Naive thymus-derived CD4-positive, alpha-beta T cell (primary cell): ENCODE measurements at regions not wholly inside any gene's neighbourhood (a gene's known extent, or its start where the extent isn't known, plus 50 kb on each side); places are given as distances from the start of the nearest gene placed in this dataset.

Experiments used
- ATAC-seq: fragments of 150-1000 bp; cut with Tn5 transposase; 2 replicates; pipeline ENCODE4 v1.10.0; 2021; ENCODE audit warnings: mild to moderate bottlenecking, moderate library complexity
- CTCF ChIA-PET: fragments of 350-600 bp; sonication (Branson Sonifier 250); formaldehyde crosslinking; loops from one replicate; lab custom pipeline; 2021; ENCODE audit warnings: antibody characterized with exemption; lab: Charles Lee
- POLR2A ChIA-PET: fragments of 350-600 bp; sonication (Branson Sonifier 250); formaldehyde crosslinking; loops from one replicate; lab custom pipeline; 2021; ENCODE audit warnings: antibody characterized with exemption, inconsistent platforms; lab: Charles Lee
- DNase-seq, 9 donors: peaks; one replicate each; pipeline versions ENCODE4 v3.0.0 to v3.0.0-alpha.2; 2020 to 2022; ENCODE audit warnings: mixed read lengths in 1 of 9
- H3K27ac ChIP-seq: one replicate; pipeline ENCODE4 v1.7.0; 2013; ENCODE audit warnings: mild to moderate bottlenecking, low read depth, low read length, moderate library complexity
- H3K27me3 ChIP-seq, 2 donors: one replicate each; pipeline ENCODE4 v1.7.0; 2013; ENCODE audit warnings: low read length in 2 of 2, mild to moderate bottlenecking in 2 of 2, moderate library complexity in 2 of 2; ENCODE audit not compliant: control insufficient read depth in 2 of 2, insufficient read depth in 2 of 2
- H3K36me3 ChIP-seq, 3 experiments: 1 replicate in 2 of 3; 2 replicates in 1 of 3; pipeline ENCODE4 v1.7.0; 2013; ENCODE audit warnings: low read length in 3 of 3, mild to moderate bottlenecking in 3 of 3, moderate library complexity in 1 of 3; ENCODE audit not compliant: insufficient read depth in 3 of 3, control insufficient read depth in 2 of 3
- H3K4me1 ChIP-seq, 2 donors: one replicate each; pipeline ENCODE4 v1.7.0; 2013; ENCODE audit warnings: low read length in 2 of 2, mild to moderate bottlenecking in 2 of 2, moderate library complexity in 1 of 2; ENCODE audit not compliant: control insufficient read depth in 2 of 2, insufficient read depth in 2 of 2
- H3K4me3 ChIP-seq: 2 replicates; pipeline ENCODE4 v1.7.0; 2013; ENCODE audit warnings: mild to moderate bottlenecking, low read length
- H3K9me3 ChIP-seq, 3 experiments: 1 replicate in 2 of 3; 2 replicates in 1 of 3; pipeline ENCODE4 v1.7.0; 2013; ENCODE audit warnings: low read length in 3 of 3; ENCODE audit not compliant: control insufficient read depth in 2 of 3
- H3K27ac Mint-ChIP-seq, 9 donors: one replicate each; pipeline ENCODE4 v1.8.0; 2020 to 2022; ENCODE audit warnings: mixed read lengths in 9 of 9, mild to moderate bottlenecking in 8 of 9, moderate library complexity in 5 of 9, inconsistent platforms in 2 of 9
- H3K27me3 Mint-ChIP-seq, 5 donors: one replicate each; pipeline ENCODE4 v1.8.0; 2021 to 2022; ENCODE audit warnings: mixed read lengths in 5 of 5, mild to moderate bottlenecking in 1 of 5
- H3K36me3 Mint-ChIP-seq, 5 donors: one replicate each; pipeline ENCODE4 v1.8.0; 2020 to 2022; ENCODE audit warnings: mixed read lengths in 5 of 5, mild to moderate bottlenecking in 3 of 5, inconsistent platforms in 1 of 5
- H3K4me1 Mint-ChIP-seq, 7 donors: one replicate each; pipeline ENCODE4 v1.8.0; 2020 to 2022; ENCODE audit warnings: mixed read lengths in 7 of 7, mild to moderate bottlenecking in 3 of 7, inconsistent platforms in 1 of 7
- H3K4me3 Mint-ChIP-seq, 10 donors: one replicate each; pipeline ENCODE4 v1.8.0; 2020 to 2022; ENCODE audit warnings: mild to moderate bottlenecking in 10 of 10, mixed read lengths in 10 of 10, moderate library complexity in 6 of 10, inconsistent platforms in 2 of 10
- H3K9me3 Mint-ChIP-seq, 11 donors: one replicate each; pipeline ENCODE4 v1.8.0; 2020 to 2022; ENCODE audit warnings: mixed read lengths in 11 of 11, mild to moderate bottlenecking in 4 of 11, inconsistent platforms in 1 of 11, moderate library complexity in 1 of 11
- intact Hi-C, 2 donors: fragments of 100-400 bp; cut with micrococcal nuclease; formaldehyde crosslinking; loops; one replicate each; pipeline ENCODE4 v1.15.1; 2023

GRCh38 chr1:68378296-68379084 lies 71.3 kb downstream of the RPE65 start:
- H3K27me3 ChIP-seq = no peaks in the 10 kb centered on the region
- H3K27ac Mint-ChIP-seq = no peak overlapping the region
- POLR2A ChIA-PET = no interaction called here
- no peak overlapping the region for H3K4me3 ChIP-seq
- H3K4me1 Mint-ChIP-seq = no peaks in the 10 kb centered on the region
- CTCF ChIA-PET = no interaction called here
- H3K36me3 ChIP-seq = no peaks in the 10 kb centered on the region
- H3K4me1 ChIP-seq = no peaks in the 10 kb centered on the region
- intact Hi-C loops = no loop called here
- peaks cover 0 to 8% (median 3%) of the 10 kb centered on the region in 11 donors for H3K9me3 Mint-ChIP-seq
- DNase-seq (no peak), ATAC-seq (no peak)
- H3K27me3 Mint-ChIP-seq = peaks cover 0 to 10% (median 0%) of the 10 kb centered on the region in 5 donors
- no peaks in the 10 kb centered on the region for H3K9me3 ChIP-seq
- no peak overlapping the region for H3K27ac ChIP-seq
- H3K36me3 Mint-ChIP-seq = no peaks in the 10 kb centered on the region
- no peak overlapping the region for H3K4me3 Mint-ChIP-seq

- H3K9me3 ChIP-seq = no peaks in the 10 kb centered on the region
- no peak for DNase-seq
- H3K27ac Mint-ChIP-seq = no peak overlapping the region
- no peak overlapping the region for H3K4me3 ChIP-seq
- no peak for ATAC-seq
- no peaks in the 10 kb centered on the region for H3K27me3 ChIP-seq
- no peak overlapping the region for H3K27ac ChIP-seq
- H3K36me3 ChIP-seq = no peaks in the 10 kb centered on the region
- intact Hi-C loops = no loop called here
- no peaks in the 10 kb centered on the region for H3K36me3 Mint-ChIP-seq
- H3K9me3 Mint-ChIP-seq = peaks cover 0 to 8% (median 3%) of the 10 kb centered on the region in 11 donors
- POLR2A ChIA-PET = no interaction called here
- peaks cover 0 to 10% (median 0%) of the 10 kb centered on the region in 5 donors for H3K27me3 Mint-ChIP-seq
- no peaks in the 10 kb centered on the region for H3K4me1 ChIP-seq
- no peaks in the 10 kb centered on the region for H3K4me1 Mint-ChIP-seq
- CTCF ChIA-PET = no interaction called here
- no peak overlapping the region for H3K4me3 Mint-ChIP-seq
Measured at GRCh38 chr1:68377098-68377497, 72.7 kb downstream of the RPE65 start.

GRCh38 chr1:68376441-68376840 lies 73.3 kb downstream of the RPE65 start:
- Histone ChIP-seq H3K36me3 (no peaks in the 10 kb centered on the region), H3K27me3 (no peaks in the 10 kb centered on the region), H3K9me3 (no peaks in the 10 kb centered on the region), H3K4me1 (no peaks in the 10 kb centered on the region), H3K27ac (no peak overlapping the region), H3K4me3 (no peak overlapping the region)
- Mint-ChIP-seq H3K36me3 (no peaks in the 10 kb centered on the region), H3K9me3 (peaks cover 0 to 8% (median 2%) of the 10 kb centered on the region in 11 donors), H3K4me1 (no peaks in the 10 kb centered on the region), H3K27me3 (peaks cover 0 to 10% (median 0%) of the 10 kb centered on the region in 5 donors), H3K4me3 (no peak overlapping the region), H3K27ac (no peak overlapping the region)
- no peak for ATAC-seq
- CTCF ChIA-PET = no interaction called here
- DNase-seq = no peak
- intact Hi-C loops = no loop called here
- POLR2A ChIA-PET = no interaction called here

- Mint-ChIP-seq H3K9me3 (peaks cover 0 to 8% (median 2%) of the 10 kb centered on the region in 11 donors), H3K4me1 (no peaks in the 10 kb centered on the region), H3K36me3 (no peaks in the 10 kb centered on the region), H3K27me3 (peaks cover 0 to 10% (median 0%) of the 10 kb centered on the region in 5 donors), H3K4me3 (no peak overlapping the region), H3K27ac (no peak overlapping the region)
- intact Hi-C loops = no loop called here
- ChIA-PET POLR2A (no interaction called here), CTCF (no interaction called here)
- Histone ChIP-seq H3K4me1 (no peaks in the 10 kb centered on the region), H3K9me3 (no peaks in the 10 kb centered on the region), H3K36me3 (no peaks in the 10 kb centered on the region), H3K4me3 (no peak overlapping the region), H3K27me3 (no peaks in the 10 kb centered on the region), H3K27ac (no peak overlapping the region)
- ATAC-seq = no peak
- DNase-seq = no peak
Measured at GRCh38 chr1:68375919-68376318, 73.8 kb downstream of the RPE65 start.

- CTCF ChIA-PET = no interaction called here
- no peaks in the 10 kb centered on the region for H3K36me3 ChIP-seq
- H3K4me1 ChIP-seq = no peaks in the 10 kb centered on the region
- no peak for ATAC-seq
- no peak for DNase-seq
- intact Hi-C loops = no loop called here
- H3K4me3 ChIP-seq = no peak overlapping the region
- H3K9me3 ChIP-seq = no peaks in the 10 kb centered on the region
- no peaks in the 10 kb centered on the region for H3K4me1 Mint-ChIP-seq
- peaks cover 0 to 8% (median 2%) of the 10 kb centered on the region in 11 donors for H3K9me3 Mint-ChIP-seq
- H3K27ac Mint-ChIP-seq = no peak overlapping the region
- no peak overlapping the region for H3K27ac ChIP-seq
- no peaks in the 10 kb centered on the region for H3K27me3 ChIP-seq
- H3K36me3 Mint-ChIP-seq = no peaks in the 10 kb centered on the region
- POLR2A ChIA-PET = no interaction called here
- H3K27me3 Mint-ChIP-seq = peaks cover 0 to 9% (median 3%) of the 10 kb centered on the region in 5 donors
- no peak overlapping the region for H3K4me3 Mint-ChIP-seq
Measured at GRCh38 chr1:68373173-68373572, 76.6 kb downstream of the RPE65 start.

GRCh38 chr1:68372487-68372886 lies 77.3 kb downstream of the RPE65 start:
- H3K36me3 Mint-ChIP-seq = no peaks in the 10 kb centered on the region
- POLR2A ChIA-PET = no interaction called here
- no peaks in the 10 kb centered on the region for H3K27me3 ChIP-seq
- H3K36me3 ChIP-seq = no peaks in the 10 kb centered on the region
- CTCF ChIA-PET = no interaction called here
- H3K27me3 Mint-ChIP-seq = peaks cover 0 to 9% (median 3%) of the 10 kb centered on the region in 5 donors
- no peak overlapping the region for H3K4me3 Mint-ChIP-seq
- no peaks in the 10 kb centered on the region for H3K9me3 ChIP-seq
- no peak overlapping the region for H3K4me3 ChIP-seq
- intact Hi-C loops = no loop called here
- no peaks in the 10 kb centered on the region for H3K4me1 Mint-ChIP-seq
- ATAC-seq (no peak), DNase-seq (no peak)
- no peak overlapping the region for H3K27ac Mint-ChIP-seq
- peaks cover 0 to 8% (median 2%) of the 10 kb centered on the region in 11 donors for H3K9me3 Mint-ChIP-seq
- H3K4me1 ChIP-seq = no peaks in the 10 kb centered on the region
- no peak overlapping the region for H3K27ac ChIP-seq
